CD4-positive, alpha-beta T cell treated with Interleukin-6 for 4 hours (primary cell): ENCODE measurements at regions not wholly inside any gene's neighbourhood (a gene's known extent, or its start where the extent isn't known, plus 50 kb on each side); places are given as distances from the start of the nearest gene placed in this dataset.
"Not testable (repeated sequence)": the region's sequence is repeated elsewhere in the genome, so short reads cannot be mapped to it uniquely, and the experiment has no call there.

ENCODE experiments used
- DNase-seq: peaks from one replicate; pipeline ENCODE4 v3.0.0-alpha.2; 2020; ENCODE audit warnings: mixed read lengths

- DNase-seq, result no peak
Measured at GRCh38 chr16:77488652-77489051, 53.8 kb upstream of the ADAMTS18 start.

- DNase-seq, result no peak
Measured at GRCh38 chr16:77491091-77491490, 56.3 kb upstream of the ADAMTS18 start.

- no peak for DNase-seq
Measured at GRCh38 chr16:77496934-77497333, 62.1 kb upstream of the ADAMTS18 start.

- no peak for DNase-seq
Measured at GRCh38 chr16:77499373-77500285, 64.8 kb upstream of the ADAMTS18 start.

- no peak for DNase-seq
Measured at GRCh38 chr16:77500286-77500598, 65.4 kb upstream of the ADAMTS18 start.

- DNase-seq, result no peak
Measured at GRCh38 chr16:77500934-77501664, 66.3 kb upstream of the ADAMTS18 start.

- DNase-seq, result no peak
Measured at GRCh38 chr16:77502448-77502847, 67.6 kb upstream of the ADAMTS18 start.

- DNase-seq, result not testable (repeated sequence)
Measured at GRCh38 chr16:77506492-77506891, 71.7 kb upstream of the ADAMTS18 start.

GRCh38 chr16:77509051-77509450 is 74.2 kb upstream of the ADAMTS18 start:
- DNase-seq, result no peak

- no peak for DNase-seq
Measured at GRCh38 chr16:77509796-77510195, 75.0 kb upstream of the ADAMTS18 start.

GRCh38 chr16:77511053-77511452 is 76.2 kb upstream of the ADAMTS18 start:
- DNase-seq, result no peak

GRCh38 chr16:77514500-77515220 is 79.8 kb upstream of the ADAMTS18 start:
- DNase-seq, result no peak

GRCh38 chr16:77525226-77525625 is 90.4 kb upstream of the ADAMTS18 start:
- DNase-seq, result not testable (repeated sequence)

GRCh38 chr16:77531752-77532151 is 96.9 kb upstream of the ADAMTS18 start:
- DNase-seq, result no peak

- DNase-seq, result no peak
Measured at GRCh38 chr16:77536809-77537208, 102.0 kb upstream of the ADAMTS18 start.

- DNase-seq, result no peak
Measured at GRCh38 chr16:77539421-77540034, 104.7 kb upstream of the ADAMTS18 start.

- no peak for DNase-seq
Measured at GRCh38 chr16:77540646-77541045, 105.8 kb upstream of the ADAMTS18 start.

GRCh38 chr16:77541165-77541564 is 106.3 kb upstream of the ADAMTS18 start:
- no peak for DNase-seq

GRCh38 chr16:77548151-77548550 is 113.3 kb upstream of the ADAMTS18 start:
- no peak for DNase-seq

- no peak for DNase-seq
Measured at GRCh38 chr16:77548766-77549165, 113.9 kb upstream of the ADAMTS18 start.

- no peak for DNase-seq
Measured at GRCh38 chr16:77549876-77550275, 115.0 kb upstream of the ADAMTS18 start.

- DNase-seq, result no peak
Measured at GRCh38 chr16:77551357-77551756, 116.5 kb upstream of the ADAMTS18 start.

- no peak for DNase-seq
Measured at GRCh38 chr16:77553130-77553529, 118.3 kb upstream of the ADAMTS18 start.
